HCT116 (cell line): ENCODE measurements at regions not wholly inside any gene's neighbourhood (a gene's known extent, or its start where the extent isn't known, plus 50 kb on each side); places are given as distances from the start of the nearest gene placed in this dataset.

ENCODE experiments used
- ATAC-seq: fragments of 200-7000 bp; cut with Tn5 transposase; 2 replicates; pipeline ENCODE4 v1.9.1; 2020; ENCODE audit warnings: mild to moderate bottlenecking, moderate library complexity
- BruUV-seq: library from RNA; stranded (reverse); fragments of 400-500 nt; replicated peaks from 2 replicates; lab custom pipeline; 2021; lab: Mats Ljungman, UMichigan
- CTCF ChIA-PET: fragments of 300-600 bp; sonication (Branson Sonifier 250); formaldehyde crosslinking; loops from one replicate; lab custom pipeline; 2021; ENCODE audit warnings: antibody characterized with exemption; lab: Charles Lee
- POLR2A ChIA-PET: fragments of 300-600, 350-600 bp; sonication (Branson Sonifier 250); formaldehyde crosslinking; loops from one replicate; lab custom pipeline; 2021; ENCODE audit warnings: antibody characterized with exemption; lab: Charles Lee
- RAD21 ChIA-PET, 2 experiments: fragments of 300-600 bp; sonication (Branson Sonifier 250); formaldehyde crosslinking; loops; one replicate each; lab custom pipeline; 2023; ENCODE audit warnings: low total read pairs in 2 of 2; ENCODE audit not compliant: uncharacterized antibody in 2 of 2, unreplicated experiment in 2 of 2, low non-redundant PET in 1 of 2; lab: Charles Lee
- DNase-seq: peaks from one replicate; pipeline ENCODE4 v3.0.0-alpha.2; 2010; ENCODE audit warnings: low read depth, low spot score
- H2AFZ ChIP-seq: fragments of 200-600 bp; shearing (Covaris generic), sonication (generic); 2 replicates; pipeline ENCODE4 v1.6.1; 2017; ENCODE audit warnings: low read depth, mixed run types, mixed read lengths, antibody characterized with exemption, low read length; ENCODE audit not compliant: poor library complexity, severe bottlenecking
- H3K27ac ChIP-seq: 2 replicates; pipeline ENCODE4 v1.5.1; 2012; ENCODE audit warnings: low read depth, low read length
- H3K27me3 ChIP-seq: fragments of 200-600 bp; sonication (generic); 2 replicates; pipeline ENCODE4 v1.6.1; 2016; ENCODE audit warnings: mixed run types, low read length, mixed read lengths; ENCODE audit not compliant: insufficient read depth
- H3K36me3 ChIP-seq, 2 experiments: fragments of 200-500 bp in 1 of 2; fragments of 200-600 bp in 1 of 2; sonication (Bioruptor generic) in 1 of 2; sonication (generic) in 1 of 2; 2 replicates each; pipeline versions ENCODE4 v1.5.1 to v1.6.1; 2014 to 2016; ENCODE audit warnings: low read length in 2 of 2, inconsistent platforms in 1 of 2, mixed read lengths in 1 of 2, mixed run types in 1 of 2; ENCODE audit not compliant: insufficient read depth in 2 of 2, control insufficient read depth in 1 of 2
- H3K4me1 ChIP-seq, 2 experiments: fragments of 200-600 bp in 1 of 2; sonication (generic) in 1 of 2; 2 replicates each; pipeline versions ENCODE4 v1.5.1 to v1.6.1; 2012 to 2017; ENCODE audit warnings: low read length in 2 of 2, inconsistent platforms in 1 of 2, mild to moderate bottlenecking in 1 of 2, mixed read lengths in 1 of 2, mixed run types in 1 of 2, moderate library complexity in 1 of 2; ENCODE audit not compliant: insufficient read depth in 2 of 2, control insufficient read depth in 1 of 2
- H3K4me2 ChIP-seq: fragments of 200-600 bp; sonication (generic); 2 replicates; pipeline ENCODE4 v1.6.1; 2017; ENCODE audit warnings: mixed run types, low read length, mixed read lengths
- H3K4me3 ChIP-seq, 2 experiments: fragments of 200-600 bp in 1 of 2; sonication (generic) in 1 of 2; replicated peaks in 1 of 2; 2 replicates each; pipeline ENCODE4 v1.5.1; 2011 to 2016; ENCODE audit warnings: low read length in 2 of 2, control low read depth in 1 of 2, low read depth in 1 of 2, mild to moderate bottlenecking in 1 of 2, mixed read lengths in 1 of 2, mixed run types in 1 of 2
- H3K79me2 ChIP-seq: fragments of 200-600 bp; sonication (generic); 2 replicates; pipeline ENCODE4 v1.6.1; 2017; ENCODE audit warnings: mild to moderate bottlenecking, mixed run types, low read length, moderate library complexity, mixed read lengths; ENCODE audit not compliant: insufficient read depth
- H3K9ac ChIP-seq: fragments of 200-600 bp; sonication (generic); 2 replicates; pipeline ENCODE4 v1.6.1; 2016; ENCODE audit warnings: low read length, mixed read lengths
- H3K9me2 ChIP-seq: fragments of 200-600 bp; sonication (generic), shearing (Covaris generic); 2 replicates; pipeline ENCODE4 v1.6.1; 2017; ENCODE audit warnings: mixed run types, mild to moderate bottlenecking, moderate library complexity; ENCODE audit not compliant: insufficient read depth
- H3K9me3 ChIP-seq, 2 experiments: fragments of 200-500 bp in 1 of 2; fragments of 200-600 bp in 1 of 2; sonication (Bioruptor generic) in 1 of 2; sonication (generic) in 1 of 2; 2 replicates each; pipeline ENCODE4 v1.6.1; 2014 to 2017; ENCODE audit warnings: low read length in 2 of 2, mixed read lengths in 2 of 2, inconsistent platforms in 1 of 2, low read depth in 1 of 2, mild to moderate bottlenecking in 1 of 2, mixed run types in 1 of 2, moderate library complexity in 1 of 2; ENCODE audit not compliant: control insufficient read depth in 1 of 2, insufficient read depth in 1 of 2
- H4K20me1 ChIP-seq: fragments of 200-600 bp; sonication (generic), shearing (Covaris generic); 2 replicates; pipeline ENCODE4 v1.6.1; 2017; ENCODE audit warnings: mixed run types, mild to moderate bottlenecking, moderate library complexity; ENCODE audit not compliant: insufficient read depth
- CBX3 ChIP-seq: IDR thresholded peaks from 2 replicates; pipeline ENCODE4 v1.6.1; 2012; ENCODE audit warnings: low read depth
- CEBPB ChIP-seq: IDR thresholded peaks from 2 replicates; pipeline ENCODE4 v1.6.1; 2012; ENCODE audit warnings: low read depth
- CTCF ChIP-seq, 3 experiments: fragments of 200-600 bp in 1 of 3; sonication (generic) in 1 of 3; IDR thresholded peaks in 2 of 3; conservative IDR thresholded peaks in 1 of 3; 2 replicates each; pipeline ENCODE4 v1.5.1; 2012 to 2017; ENCODE audit warnings: low read depth in 2 of 3, low read length in 2 of 3, antibody characterized with exemption in 1 of 3, borderline replicate concordance in 1 of 3, control low read depth in 1 of 3, mild to moderate bottlenecking in 1 of 3, mixed read lengths in 1 of 3, mixed run types in 1 of 3, moderate library complexity in 1 of 3; ENCODE audit not compliant: insufficient read depth in 1 of 3
- EGR1 ChIP-seq: IDR thresholded peaks from 2 replicates; pipeline ENCODE4 v1.6.1; 2012; ENCODE audit warnings: low read depth
- EZH2 ChIP-seq: fragments of 200-600 bp; sonication (generic); IDR thresholded peaks from 2 replicates; pipeline ENCODE4 v1.6.1; 2017; ENCODE audit warnings: antibody characterized with exemption, mixed run types
- FOSL1 ChIP-seq: IDR thresholded peaks from 2 replicates; pipeline ENCODE4 v1.6.1; 2012; ENCODE audit warnings: low read depth
- RAD21 ChIP-seq: IDR thresholded peaks from 2 replicates; pipeline ENCODE4 v1.6.1; 2012; ENCODE audit warnings: low read depth, mild to moderate bottlenecking
- SIN3A ChIP-seq: IDR thresholded peaks from 2 replicates; pipeline ENCODE4 v1.6.1; 2012; ENCODE audit warnings: low read depth
- ZBTB33 ChIP-seq: IDR thresholded peaks from 2 replicates; pipeline ENCODE4 v1.6.1; 2011; ENCODE audit warnings: mild to moderate bottlenecking, low read length, moderate library complexity; ENCODE audit not compliant: insufficient replicate concordance; ENCODE audit errors: extremely low read depth
- ZFX ChIP-seq: fragments of 450-650 bp; IDR thresholded peaks from 2 replicates; pipeline ENCODE4 v1.6.1; 2017
- intact Hi-C: fragments of 100-400 bp; cut with micrococcal nuclease; formaldehyde crosslinking; loops from 2 replicates; pipeline ENCODE4 v1.10.0; 2022
- TF ChIP-seq, protein P1 (sequence below): IDR thresholded peaks from 2 replicates; pipeline ENCODE4 v1.6.1; 2012; ENCODE audit warnings: low read depth

- ATAC-seq: no peak
- intact Hi-C loops: no loop called here
- no peak for DNase-seq
- CTCF ChIA-PET: no interaction called here
- no peak overlapping the region for H2AFZ ChIP-seq
- no peaks in the 10 kb centered on the region for H3K79me2 ChIP-seq
- no peaks in the 10 kb centered on the region for H3K9me2 ChIP-seq
- POLR2A ChIA-PET: no interaction called here
- H3K9me3 ChIP-seq: peaks cover 11 to 19% of the 10 kb centered on the region in 2 experiments; a peak in 3 of 4 replicates
- no peak overlapping the region for H3K27ac ChIP-seq
- no peaks in the 10 kb centered on the region for H3K36me3 ChIP-seq
- no peak overlapping the region for H3K9ac ChIP-seq
- H4K20me1 ChIP-seq: no peaks in the 10 kb centered on the region
- H3K4me3 ChIP-seq: no peak overlapping the region
- H3K27me3 ChIP-seq: no peaks in the 10 kb centered on the region
- H3K4me2 ChIP-seq: no peak overlapping the region
- RAD21 ChIA-PET: no interaction called here
- TF ChIP-seq CTCF (IDR thresholded peaks at IDR 0.05 in 2 of 3, conservative IDR thresholded peaks at IDR 0.05 in 1 of 3; ENCODE audit: borderline replicate concordance in 1 of 3, insufficient read depth in 1 of 3, low read depth in 2 of 3, low read length in 2 of 3) (no peak), ZFX (no peak), RAD21 (no peak), EZH2 (no peak), CEBPB (no peak), FOSL1 (no peak), CBX3 (no peak), SIN3A (no peak)
- TF ChIP-seq, all 23 proteins: peak for 0
- BruUV-seq: no TSS peak
- no peaks in the 10 kb centered on the region for H3K4me1 ChIP-seq
Measured at GRCh38 chr14:27409944-27410343, 812.1 kb upstream of the NOVA1 start.

DNA sequence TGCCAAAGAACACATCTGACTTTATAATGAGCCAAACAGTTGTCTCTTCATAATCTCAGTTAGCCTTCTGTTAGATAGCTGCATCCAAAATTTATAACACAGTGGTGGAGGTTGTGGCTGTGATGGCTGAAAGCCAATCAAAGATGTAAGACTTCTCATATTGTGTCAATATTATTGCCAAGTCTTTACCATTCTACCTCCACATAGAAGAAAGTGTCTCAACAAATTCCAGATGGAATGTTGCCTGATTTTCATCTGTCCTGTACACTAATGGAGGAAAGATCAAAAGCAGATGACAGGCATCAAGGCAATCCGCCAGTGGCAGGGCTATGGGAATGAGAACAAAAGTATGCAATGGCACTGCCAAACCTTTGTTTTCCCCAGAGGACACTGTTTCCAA lies 813.1 kb upstream of the NOVA1 start:
- TF ChIP-seq, protein P1, sequence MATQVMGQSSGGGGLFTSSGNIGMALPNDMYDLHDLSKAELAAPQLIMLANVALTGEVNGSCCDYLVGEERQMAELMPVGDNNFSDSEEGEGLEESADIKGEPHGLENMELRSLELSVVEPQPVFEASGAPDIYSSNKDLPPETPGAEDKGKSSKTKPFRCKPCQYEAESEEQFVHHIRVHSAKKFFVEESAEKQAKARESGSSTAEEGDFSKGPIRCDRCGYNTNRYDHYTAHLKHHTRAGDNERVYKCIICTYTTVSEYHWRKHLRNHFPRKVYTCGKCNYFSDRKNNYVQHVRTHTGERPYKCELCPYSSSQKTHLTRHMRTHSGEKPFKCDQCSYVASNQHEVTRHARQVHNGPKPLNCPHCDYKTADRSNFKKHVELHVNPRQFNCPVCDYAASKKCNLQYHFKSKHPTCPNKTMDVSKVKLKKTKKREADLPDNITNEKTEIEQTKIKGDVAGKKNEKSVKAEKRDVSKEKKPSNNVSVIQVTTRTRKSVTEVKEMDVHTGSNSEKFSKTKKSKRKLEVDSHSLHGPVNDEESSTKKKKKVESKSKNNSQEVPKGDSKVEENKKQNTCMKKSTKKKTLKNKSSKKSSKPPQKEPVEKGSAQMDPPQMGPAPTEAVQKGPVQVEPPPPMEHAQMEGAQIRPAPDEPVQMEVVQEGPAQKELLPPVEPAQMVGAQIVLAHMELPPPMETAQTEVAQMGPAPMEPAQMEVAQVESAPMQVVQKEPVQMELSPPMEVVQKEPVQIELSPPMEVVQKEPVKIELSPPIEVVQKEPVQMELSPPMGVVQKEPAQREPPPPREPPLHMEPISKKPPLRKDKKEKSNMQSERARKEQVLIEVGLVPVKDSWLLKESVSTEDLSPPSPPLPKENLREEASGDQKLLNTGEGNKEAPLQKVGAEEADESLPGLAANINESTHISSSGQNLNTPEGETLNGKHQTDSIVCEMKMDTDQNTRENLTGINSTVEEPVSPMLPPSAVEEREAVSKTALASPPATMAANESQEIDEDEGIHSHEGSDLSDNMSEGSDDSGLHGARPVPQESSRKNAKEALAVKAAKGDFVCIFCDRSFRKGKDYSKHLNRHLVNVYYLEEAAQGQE: no peak
- TF ChIP-seq CBX3: no peak
- TF ChIP-seq ZBTB33: no peak
- no peak for TF ChIP-seq EGR1
- no peak overlapping the region for H2AFZ ChIP-seq
- BruUV-seq: no TSS peak
- no peaks in the 10 kb centered on the region for H3K9me2 ChIP-seq
- H4K20me1 ChIP-seq: no peaks in the 10 kb centered on the region
- no peaks in the 10 kb centered on the region for H3K79me2 ChIP-seq
- ChIA-PET CTCF (no interaction called here), RAD21 (no interaction called here), POLR2A (no interaction called here)
- no peak for DNase-seq
- H3K4me3 ChIP-seq: no peak overlapping the region
- ATAC-seq: no peak
- no peak overlapping the region for H3K4me2 ChIP-seq
- peaks cover 13 to 19% of the 10 kb centered on the region in 2 experiments; a peak in 3 of 4 replicates for H3K9me3 ChIP-seq
- H3K9ac ChIP-seq: no peak overlapping the region
- no peaks in the 10 kb centered on the region for H3K27me3 ChIP-seq
- H3K27ac ChIP-seq: no peak overlapping the region
- H3K36me3 ChIP-seq: no peaks in the 10 kb centered on the region
- no peaks in the 10 kb centered on the region for H3K4me1 ChIP-seq
- intact Hi-C loops: no loop called here
